Neural cell (in vitro differentiated cells): ENCODE measurements at regions not wholly inside any gene's neighbourhood (a gene's known extent, or its start where the extent isn't known, plus 50 kb on each side); places are given as distances from the start of the nearest gene placed in this dataset.

Source experiments
- H2AFZ ChIP-seq: fragments of 200-600, 300-800 bp; sonication (generic), shearing (Covaris generic); 2 replicates; pipeline ENCODE4 v1.6.0; 2014; ENCODE audit warnings: low read depth, mild to moderate bottlenecking, antibody characterized with exemption, low read length, moderate library complexity
- H3F3A ChIP-seq: fragments of 200-600 bp; shearing (Covaris generic); 2 replicates; pipeline ENCODE4 v1.6.1; 2016; ENCODE audit warnings: mild to moderate bottlenecking, moderate library complexity, mixed read lengths, antibody characterized with exemption, low read length; ENCODE audit not compliant: insufficient read depth, poor library complexity, severe bottlenecking
- H3K27ac ChIP-seq: fragments of 200-600, 300-800 bp; sonication (generic), shearing (Covaris generic); 2 replicates; pipeline ENCODE4 v1.5.1; 2014; ENCODE audit warnings: mild to moderate bottlenecking, low read length, moderate library complexity
- H3K27me3 ChIP-seq: fragments of 300-800, 200-600 bp; sonication (generic), shearing (Covaris generic); 2 replicates; pipeline ENCODE4 v1.6.0; 2014; ENCODE audit warnings: mild to moderate bottlenecking, low read depth, low read length, moderate library complexity; ENCODE audit not compliant: insufficient read depth
- H3K36me3 ChIP-seq: fragments of 300-800, 200-600 bp; sonication (generic), shearing (Covaris generic); 2 replicates; pipeline ENCODE4 v1.5.1; 2014; ENCODE audit warnings: mild to moderate bottlenecking, antibody characterized with exemption, low read length, moderate library complexity; ENCODE audit not compliant: insufficient read depth
- H3K4me2 ChIP-seq: fragments of 300-800, 200-600 bp; sonication (generic), shearing (Covaris generic); 2 replicates; pipeline ENCODE4 v1.6.0; 2014; ENCODE audit warnings: mild to moderate bottlenecking, low read length
- H3K4me3 ChIP-seq: fragments of 300-800, 200-600 bp; sonication (generic), shearing (Covaris generic); 2 replicates; pipeline ENCODE4 v1.5.1; 2014; ENCODE audit warnings: mild to moderate bottlenecking, low read length, moderate library complexity
- H3K79me2 ChIP-seq: fragments of 200-600 bp; shearing (Covaris generic); replicated peaks from 2 replicates; pipeline ENCODE4 v1.6.0; 2014; ENCODE audit warnings: mild to moderate bottlenecking, low read length, moderate library complexity; ENCODE audit not compliant: insufficient read depth
- H3K9ac ChIP-seq: fragments of 300-800, 200-600 bp; sonication (generic), shearing (Covaris generic); 2 replicates; pipeline ENCODE4 v1.6.1; 2016; ENCODE audit warnings: mild to moderate bottlenecking, low read length, mixed read lengths
- H3K9me2 ChIP-seq: fragments of 200-600 bp; shearing (Covaris generic); 2 replicates; pipeline ENCODE4 v1.6.1; 2016; ENCODE audit warnings: mild to moderate bottlenecking, low read length, mixed read lengths; ENCODE audit not compliant: insufficient read depth
- H3K9me3 ChIP-seq: fragments of 200-600, 300-800 bp; sonication (generic), shearing (Covaris generic); 2 replicates; pipeline ENCODE4 v1.6.1; 2016; ENCODE audit warnings: mild to moderate bottlenecking, mixed run types, low read length, moderate library complexity, mixed read lengths
- H4K20me1 ChIP-seq: fragments of 200-600 bp; shearing (Covaris generic); 2 replicates; pipeline ENCODE4 v1.6.1; 2016; ENCODE audit warnings: mild to moderate bottlenecking, mixed run types; ENCODE audit not compliant: insufficient read depth
- CTCF ChIP-seq: fragments of 450-650 bp; IDR thresholded peaks from 2 replicates; pipeline ENCODE4 v1.5.1; 2014; ENCODE audit warnings: antibody characterized with exemption, mild to moderate bottlenecking, moderate library complexity; ENCODE audit not compliant: poor library complexity, severe bottlenecking
- EP300 ChIP-seq: fragments of 450-650 bp; conservative IDR thresholded peaks from 2 replicates; pipeline ENCODE4 v1.6.1; 2014; ENCODE audit warnings: antibody characterized with exemption, mild to moderate bottlenecking, moderate library complexity; ENCODE audit not compliant: poor library complexity, severe bottlenecking
- EZH2 ChIP-seq: fragments of 200-600, 300-800 bp; shearing (Covaris generic), sonication (generic); IDR thresholded peaks from 2 replicates; pipeline ENCODE4 v1.6.1; 2014; ENCODE audit warnings: antibody characterized with exemption, low read length, borderline replicate concordance, mild to moderate bottlenecking; ENCODE audit not compliant: insufficient read depth, poor library complexity, severe bottlenecking
- MXI1 ChIP-seq: fragments of 450-650 bp; conservative IDR thresholded peaks from 2 replicates; pipeline ENCODE4 v1.6.1; 2014; ENCODE audit warnings: antibody characterized with exemption, mild to moderate bottlenecking; ENCODE audit not compliant: poor library complexity, severe bottlenecking
- POLR2AphosphoS5 ChIP-seq: IDR thresholded peaks from 2 replicates; pipeline ENCODE4 v1.6.1; 2012
- RAD21 ChIP-seq: fragments of 450-650 bp; conservative IDR thresholded peaks from 2 replicates; pipeline ENCODE4 v1.6.1; 2014; ENCODE audit warnings: antibody characterized with exemption, mild to moderate bottlenecking, moderate library complexity
- REST ChIP-seq: IDR thresholded peaks from 2 replicates; pipeline ENCODE4 v1.6.1; 2012; ENCODE audit warnings: borderline replicate concordance
- SMC3 ChIP-seq: fragments of 450-650 bp; conservative IDR thresholded peaks from 2 replicates; pipeline ENCODE4 v1.6.1; 2014; ENCODE audit warnings: antibody characterized with exemption, mild to moderate bottlenecking, moderate library complexity; ENCODE audit not compliant: poor library complexity
- TAF1 ChIP-seq: IDR thresholded peaks from 2 replicates; pipeline ENCODE4 v1.6.1; 2012; ENCODE audit warnings: low read depth

- H4K20me1 ChIP-seq = no peaks in the 10 kb centered on the region
- H3K9me3 ChIP-seq = no peaks in the 10 kb centered on the region
- no peaks in the 10 kb centered on the region for H3K9me2 ChIP-seq
- no peak overlapping the region for H3K9ac ChIP-seq
- no peak overlapping the region for H3K4me3 ChIP-seq
- no peaks in the 10 kb centered on the region for H3K36me3 ChIP-seq
- no peaks in the 10 kb centered on the region for H3K27me3 ChIP-seq
- H3K4me2 ChIP-seq = no peak overlapping the region
- H3K79me2 ChIP-seq = no peaks in the 10 kb centered on the region
- TF ChIP-seq EP300 = no peak
- TF ChIP-seq TAF1 = no peak
- no peak overlapping the region for H3K27ac ChIP-seq
- no peak overlapping the region for H2AFZ ChIP-seq
- no peaks in the 10 kb centered on the region for H3F3A ChIP-seq
Observed at GRCh38 chr20:41892031-41892430, 273.9 kb upstream of the CHD6 start.

- H2AFZ ChIP-seq = no peak overlapping the region
- no peaks in the 10 kb centered on the region for H3K27me3 ChIP-seq
- H3K4me2 ChIP-seq = no peak overlapping the region
- H3K4me3 ChIP-seq = no peak overlapping the region
- H3K36me3 ChIP-seq = no peaks in the 10 kb centered on the region
- peak overlapping the region; percentile 2 for H3K27ac ChIP-seq
- H3F3A ChIP-seq = no peaks in the 10 kb centered on the region
- no peaks in the 10 kb centered on the region for H3K9me3 ChIP-seq
- no peak overlapping the region for H3K9ac ChIP-seq
- no peaks in the 10 kb centered on the region for H3K9me2 ChIP-seq
- H3K79me2 ChIP-seq = no peaks in the 10 kb centered on the region
- TF ChIP-seq TAF1 = no peak
- TF ChIP-seq SMC3 = no peak
- no peak for TF ChIP-seq CTCF
- TF ChIP-seq POLR2AphosphoS5 = no peak
- no peak for TF ChIP-seq RAD21
- TF ChIP-seq REST = no peak
- TF ChIP-seq MXI1 = no peak
- TF ChIP-seq EP300 = no peak
- TF ChIP-seq EZH2 = no peak
- no peaks in the 10 kb centered on the region for H4K20me1 ChIP-seq
Observed at GRCh38 chr20:41889844-41890224, 271.7 kb upstream of the CHD6 start.
